Adrenal gland (tissue), 9 donors: ENCODE measurements at regions not wholly inside any gene's neighbourhood (a gene's known extent, or its start where the extent isn't known, plus 50 kb on each side); places are given as distances from the start of the nearest gene placed in this dataset.

Experiments used
- DNase-seq, 7 donors: peaks; one replicate each; pipeline ENCODE4 v3.0.0-alpha.2; 2019 to 2020
- H3K27ac ChIP-seq, 5 donors: fragments of 200-600 bp; sonication (generic) in 4 of 5; 1 replicate in 3 of 5; 2 replicates in 2 of 5; pipeline versions ENCODE4 v1.5.1 to v1.8.0; 2016 to 2020; ENCODE audit warnings: mild to moderate bottlenecking in 1 of 5
- H3K27me3 ChIP-seq: fragments of 200-600 bp; 2 replicates; pipeline ENCODE4 v1.8.0; 2021
- H3K36me3 ChIP-seq, 2 donors: fragments of 200-600 bp; replicated peaks in 1 of 2; 1 replicate in 1 of 2; 2 replicates in 1 of 2; pipeline versions ENCODE4 v1.5.1 to v1.8.0; 2018 to 2022
- H3K4me1 ChIP-seq, 2 donors: fragments of 200-600 bp; replicated peaks in 1 of 2; 1 replicate in 1 of 2; 2 replicates in 1 of 2; pipeline versions ENCODE4 v1.5.1 to v1.8.0; 2018 to 2021
- H3K4me3 ChIP-seq, 4 donors: fragments of 200-600 bp; sonication (generic) in 3 of 4; one replicate each; pipeline ENCODE4 v1.5.1; 2016 to 2018
- H3K9me3 ChIP-seq, 3 donors: fragments of 200-600 bp; sonication (generic) in 1 of 3; replicated peaks in 1 of 3; 1 replicate in 2 of 3; 2 replicates in 1 of 3; pipeline versions ENCODE4 v1.5.1 to v1.8.0; 2016 to 2021
- CTCF ChIP-seq, 6 experiments: fragments of 450-650 bp in 4 of 6; fragments of 200-600 bp in 2 of 6; sonication (generic) in 1 of 6; IDR thresholded peaks; 1 replicate in 5 of 6; 2 replicates in 1 of 6; pipeline versions ENCODE4 v1.5.1 to v1.8.0; 2016 to 2021; ENCODE audit warnings: antibody characterized with exemption in 6 of 6, mild to moderate bottlenecking in 2 of 6, moderate library complexity in 1 of 6
- POLR2A ChIP-seq, 2 donors: fragments of 450-650 bp; IDR thresholded peaks; one replicate each; pipeline ENCODE4 v1.6.1; 2017; ENCODE audit warnings: antibody characterized with exemption in 2 of 2, mild to moderate bottlenecking in 2 of 2, moderate library complexity in 1 of 2
- WGBS, 4 donors: extraction: QIAGEN DNeasy Blood & Tissue Kit in 2 of 4; methylation state at CpG; one replicate each; pipeline versions ENCODE4 v1.1.5 to v1.1.7; 2013 to 2017; 5-methylcytosine and 5-hydroxymethylcytosine counted together
- intact Hi-C, 2 donors: fragments of 100-400 bp; cut with DNase I; formaldehyde crosslinking; loops; one replicate each; pipeline versions ENCODE4 v1.14.1 to v1.15.0; 2022 to 2023
- donor health status: healthy with polysubstance abuse.
- donor health status: Bipolar disorder and iron deficiency.
- donor health status: DM: yes; HTN: yes; CAD: no.
- donor health status: DM: no; HTN: no; CAD: no.
- donor health status: DM: no; HTN: no; CAD: no.

DNA sequence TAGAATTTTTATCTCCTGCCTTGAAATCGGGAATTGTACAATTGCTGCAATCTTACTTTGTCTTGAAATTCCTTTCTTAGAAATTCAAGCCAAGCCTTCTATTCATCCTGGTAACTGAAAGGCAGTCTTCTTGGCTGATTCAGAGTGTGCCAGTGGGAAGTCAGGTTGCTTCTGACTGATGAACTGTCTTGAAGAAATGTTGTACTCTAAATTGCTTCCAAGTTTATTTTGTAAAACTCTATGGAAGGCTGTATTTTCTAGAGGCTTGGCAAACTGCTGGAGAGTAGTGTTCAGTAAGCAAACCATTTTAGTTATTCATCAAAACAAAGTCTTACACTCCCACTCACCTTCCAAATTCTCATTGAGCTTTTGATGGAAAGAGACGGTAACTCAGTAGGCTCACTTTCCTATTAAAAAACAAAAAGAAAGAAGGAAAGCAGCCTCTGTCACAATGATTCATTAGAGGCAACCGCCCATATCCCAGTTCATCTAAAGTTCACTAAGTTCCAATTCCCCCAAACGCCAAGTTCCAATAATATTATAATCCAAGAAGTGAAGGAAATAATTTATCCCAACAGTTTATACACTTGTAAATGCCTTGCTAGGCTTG lies 187.9 kb upstream of the MALRD1 start:
- 31 to 37% (median 32%) methylated on average over 4 of the region's 4 CpGs for WGBS, 4 donors
- Histone ChIP-seq H3K4me1 (no peaks in the 10 kb centered on the region), H3K27ac (no peak overlapping the region), H3K27me3 (no peaks in the 10 kb centered on the region), H3K36me3 (no peaks in the 10 kb centered on the region), H3K4me3 (no peak overlapping the region), H3K9me3 (no peaks in the 10 kb centered on the region)
- intact Hi-C loops, result no loop called here
- DNase-seq, result no peak
- TF ChIP-seq POLR2A (IDR thresholded peaks at IDR 0.05) (no peak), CTCF (IDR thresholded peaks at IDR 0.05) (no peak)

DNA sequence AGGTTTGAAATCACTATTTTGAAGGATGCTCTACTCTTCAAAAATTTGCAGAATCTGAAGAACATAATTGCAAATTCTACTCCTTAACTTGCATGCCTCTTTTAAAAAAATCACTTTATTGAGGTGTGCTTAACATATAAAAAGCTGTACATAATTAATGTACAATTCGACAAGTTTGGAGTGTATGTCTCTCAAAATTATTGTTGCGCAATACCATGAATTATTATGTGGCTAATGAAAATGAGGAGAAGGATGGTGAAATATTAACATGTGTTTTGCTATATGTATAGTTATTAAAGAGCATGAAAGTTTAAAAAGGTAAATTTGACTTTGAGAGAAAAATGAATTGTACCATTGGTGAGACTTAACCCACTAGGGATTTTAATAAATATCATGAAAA lies 187.2 kb upstream of the MALRD1 start:
- Histone ChIP-seq H3K4me1 (no peaks in the 10 kb centered on the region), H3K9me3 (no peaks in the 10 kb centered on the region), H3K36me3 (no peaks in the 10 kb centered on the region), H3K27me3 (no peaks in the 10 kb centered on the region), H3K4me3 (no peak overlapping the region), H3K27ac (no peak overlapping the region)
- 89 to 92% (median 91%) methylated on average over 2 of the region's 2 CpGs for WGBS, 4 donors
- DNase-seq, result no peak
- intact Hi-C loops, result no loop called here
- no peak for TF ChIP-seq POLR2A (IDR thresholded peaks at IDR 0.05)

DNA sequence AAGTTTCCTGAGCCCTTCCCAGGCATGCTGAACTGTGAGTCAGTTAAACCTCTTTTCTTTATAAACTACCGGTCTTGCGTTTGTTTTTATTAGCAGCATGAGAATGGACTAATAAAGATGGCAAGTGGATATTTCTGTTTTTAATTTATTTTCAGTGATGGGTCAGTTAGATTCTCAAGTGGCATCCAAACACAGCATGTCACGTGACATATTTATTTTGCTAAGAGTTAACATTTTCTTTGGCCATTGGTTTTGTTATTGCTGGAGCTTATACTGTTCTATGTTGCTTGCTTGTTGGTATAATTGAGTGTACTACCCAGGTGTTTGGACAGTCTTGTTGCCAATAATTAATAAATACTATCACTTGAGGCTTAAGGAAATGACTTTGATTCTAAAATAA lies 181.7 kb upstream of the MALRD1 start:
- WGBS, 4 donors, result 70 to 80% (median 76%) methylated on average over 3 of the region's 3 CpGs
- Histone ChIP-seq H3K36me3 (no peaks in the 10 kb centered on the region), H3K27me3 (peaks cover 4% of the 10 kb centered on the region), H3K9me3 (no peaks in the 10 kb centered on the region), H3K27ac (no peak overlapping the region), H3K4me3 (no peak overlapping the region), H3K4me1 (no peaks in the 10 kb centered on the region)
- TF ChIP-seq CTCF (IDR thresholded peaks at IDR 0.05) (no peak), POLR2A (IDR thresholded peaks at IDR 0.05) (no peak)
- intact Hi-C loops, result no loop called here
- no peak for DNase-seq

- WGBS, 4 donors, result 60 to 70% (median 65%) methylated on average over 3 of the region's 3 CpGs
- Histone ChIP-seq H3K9me3 (no peaks in the 10 kb centered on the region), H3K36me3 (no peaks in the 10 kb centered on the region), H3K4me1 (no peaks in the 10 kb centered on the region), H3K4me3 (no peak overlapping the region), H3K27ac (no peak overlapping the region), H3K27me3 (peaks cover 4% of the 10 kb centered on the region)
- no peak for TF ChIP-seq POLR2A (IDR thresholded peaks at IDR 0.05)
- no peak for TF ChIP-seq CTCF (IDR thresholded peaks at IDR 0.05)
- intact Hi-C loops, result no loop called here
- DNase-seq, result no peak
These were observed 179.7 kb upstream of the MALRD1 start for GRCh38 chr10:18868919-18869318.

DNA sequence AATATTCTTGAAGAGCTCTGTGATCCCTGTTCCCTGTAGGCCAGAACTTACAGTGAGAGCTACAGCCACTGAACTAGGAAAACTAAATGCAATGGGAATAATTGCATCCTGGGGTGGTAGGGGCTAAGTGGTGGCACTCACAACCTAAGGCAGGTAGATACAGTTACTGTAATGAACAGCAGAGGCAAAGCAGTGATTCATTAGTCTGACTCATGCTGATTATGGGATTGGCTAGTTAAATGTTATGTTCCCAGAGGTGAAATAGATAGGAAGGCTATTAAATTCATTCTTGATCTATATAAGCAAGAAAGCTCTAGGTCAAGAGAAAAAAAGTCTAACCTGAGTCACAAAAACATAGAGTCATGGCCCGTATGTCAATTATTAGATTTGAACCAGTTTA lies 173.1 kb upstream of the MALRD1 start:
- H3K4me3 ChIP-seq, result no peak overlapping the region
- WGBS, 4 donors, result 74 to 87% (median 79%) methylated on average over 1 of the region's 1 CpG
- intact Hi-C loops, result no loop called here

More for the DNA sequence above, 173.1 kb upstream of the MALRD1 start:
- Histone ChIP-seq H3K27ac (no peak overlapping the region), H3K27me3 (peaks cover 4% of the 10 kb centered on the region), H3K9me3 (no peaks in the 10 kb centered on the region), H3K4me1 (no peaks in the 10 kb centered on the region), H3K36me3 (no peaks in the 10 kb centered on the region)
- DNase-seq, result no peak
- TF ChIP-seq POLR2A (IDR thresholded peaks at IDR 0.05) (no peak), CTCF (IDR thresholded peaks at IDR 0.05) (no peak)
